IPS-18a (cell line): ENCODE measurements at regions not wholly inside any gene's neighbourhood (a gene's known extent, or its start where the extent isn't known, plus 50 kb on each side); places are given as distances from the start of the nearest gene placed in this dataset.

Source experiments
- H3K27ac ChIP-seq: one replicate; pipeline ENCODE4 v1.5.1; 2013; ENCODE audit warnings: low read length
- H3K27me3 ChIP-seq: one replicate; pipeline ENCODE4 v1.6.1; 2013; ENCODE audit warnings: mild to moderate bottlenecking, low read length; ENCODE audit not compliant: control insufficient read depth, insufficient read depth
- H3K36me3 ChIP-seq: one replicate; pipeline ENCODE4 v1.6.1; 2013; ENCODE audit warnings: low read depth, low read length; ENCODE audit not compliant: control insufficient read depth
- H3K4me1 ChIP-seq: one replicate; pipeline ENCODE4 v1.6.1; 2013; ENCODE audit warnings: low read depth, low read length; ENCODE audit not compliant: control insufficient read depth
- H3K4me3 ChIP-seq: one replicate; pipeline ENCODE4 v1.5.1; 2013; ENCODE audit warnings: low read length
- H3K9ac ChIP-seq: one replicate; pipeline ENCODE4 v1.6.1; 2013; ENCODE audit warnings: mild to moderate bottlenecking, low read length, moderate library complexity
- H3K9me3 ChIP-seq: one replicate; pipeline ENCODE4 v1.6.1; 2013; ENCODE audit warnings: low read depth, low read length; ENCODE audit not compliant: control insufficient read depth

GRCh38 chr4:142929526-142929925, 83.4 kb upstream of the INPP4B start:
- no peaks in the 10 kb centered on the region for H3K27me3 ChIP-seq
- no peaks in the 10 kb centered on the region for H3K36me3 ChIP-seq
- no peak overlapping the region for H3K9ac ChIP-seq
- H3K4me3 ChIP-seq = no peak overlapping the region
- H3K27ac ChIP-seq = no peak overlapping the region
- no peaks in the 10 kb centered on the region for H3K4me1 ChIP-seq
- H3K9me3 ChIP-seq = no peaks in the 10 kb centered on the region

GRCh38 chr4:142933207-142933606, 87.1 kb upstream of the INPP4B start:
- H3K36me3 ChIP-seq = no peaks in the 10 kb centered on the region
- no peak overlapping the region for H3K9ac ChIP-seq
- no peaks in the 10 kb centered on the region for H3K27me3 ChIP-seq
- no peaks in the 10 kb centered on the region for H3K4me1 ChIP-seq
- H3K9me3 ChIP-seq = no peaks in the 10 kb centered on the region
- H3K4me3 ChIP-seq = no peak overlapping the region
- no peak overlapping the region for H3K27ac ChIP-seq

- no peaks in the 10 kb centered on the region for H3K9me3 ChIP-seq
- H3K9ac ChIP-seq = no peak overlapping the region
- H3K4me3 ChIP-seq = no peak overlapping the region
- no peak overlapping the region for H3K27ac ChIP-seq
- H3K36me3 ChIP-seq = no peaks in the 10 kb centered on the region
- H3K27me3 ChIP-seq = no peaks in the 10 kb centered on the region
- no peaks in the 10 kb centered on the region for H3K4me1 ChIP-seq
These were observed 94.6 kb upstream of the INPP4B start for GRCh38 chr4:142940425-142941330.

- Histone ChIP-seq H3K27ac (no peak overlapping the region), H3K4me1 (no peaks in the 10 kb centered on the region), H3K36me3 (no peaks in the 10 kb centered on the region)
These were observed 98.5 kb upstream of the INPP4B start for GRCh38 chr4:142944565-142944964.

GRCh38 chr4:142952821-142953580, 106.9 kb upstream of the INPP4B start:
- Histone ChIP-seq H3K36me3 (no peaks in the 10 kb centered on the region), H3K9me3 (no peaks in the 10 kb centered on the region), H3K9ac (no peak overlapping the region), H3K27me3 (no peaks in the 10 kb centered on the region), H3K27ac (no peak overlapping the region), H3K4me3 (no peak overlapping the region), H3K4me1 (no peaks in the 10 kb centered on the region)

More at GRCh38 chr4:142944565-142944964, 98.5 kb upstream of the INPP4B start:
- no peak overlapping the region for H3K4me3 ChIP-seq
- no peaks in the 10 kb centered on the region for H3K9me3 ChIP-seq
- H3K9ac ChIP-seq = no peak overlapping the region
- no peaks in the 10 kb centered on the region for H3K27me3 ChIP-seq

- H3K27me3 ChIP-seq = no peaks in the 10 kb centered on the region
- no peaks in the 10 kb centered on the region for H3K36me3 ChIP-seq
- H3K4me1 ChIP-seq = no peaks in the 10 kb centered on the region
- H3K9ac ChIP-seq = no peak overlapping the region
- no peak overlapping the region for H3K4me3 ChIP-seq
- H3K27ac ChIP-seq = no peak overlapping the region
- H3K9me3 ChIP-seq = no peaks in the 10 kb centered on the region
These were observed 108.3 kb upstream of the INPP4B start for GRCh38 chr4:142954415-142954814.

GRCh38 chr4:142955501-142955900, 109.4 kb upstream of the INPP4B start:
- no peaks in the 10 kb centered on the region for H3K27me3 ChIP-seq
- H3K9me3 ChIP-seq = no peaks in the 10 kb centered on the region
- H3K4me1 ChIP-seq = no peaks in the 10 kb centered on the region
- H3K27ac ChIP-seq = no peak overlapping the region
- no peaks in the 10 kb centered on the region for H3K36me3 ChIP-seq
- no peak overlapping the region for H3K4me3 ChIP-seq
- H3K9ac ChIP-seq = no peak overlapping the region

- H3K36me3 ChIP-seq = no peaks in the 10 kb centered on the region
- H3K9ac ChIP-seq = no peak overlapping the region
- no peaks in the 10 kb centered on the region for H3K9me3 ChIP-seq
- H3K4me3 ChIP-seq = no peak overlapping the region
- H3K4me1 ChIP-seq = no peaks in the 10 kb centered on the region
- no peak overlapping the region for H3K27ac ChIP-seq
- no peaks in the 10 kb centered on the region for H3K27me3 ChIP-seq
These were observed 113.1 kb upstream of the INPP4B start for GRCh38 chr4:142959173-142959572.

- Histone ChIP-seq H3K27me3 (no peaks in the 10 kb centered on the region), H3K9me3 (no peaks in the 10 kb centered on the region), H3K27ac (no peak overlapping the region), H3K4me3 (no peak overlapping the region), H3K9ac (no peak overlapping the region), H3K4me1 (no peaks in the 10 kb centered on the region), H3K36me3 (no peaks in the 10 kb centered on the region)
These were observed 114.0 kb upstream of the INPP4B start for GRCh38 chr4:142960126-142960525.

- Histone ChIP-seq H3K9ac (no peak overlapping the region), H3K4me3 (no peak overlapping the region), H3K27ac (no peak overlapping the region)
These were observed 115.0 kb upstream of the INPP4B start for GRCh38 chr4:142960867-142961644.

GRCh38 chr4:142961866-142962265, 115.8 kb upstream of the INPP4B start:
- H3K27me3 ChIP-seq = no peaks in the 10 kb centered on the region
- H3K4me3 ChIP-seq = no peak overlapping the region
- no peak overlapping the region for H3K9ac ChIP-seq
- no peaks in the 10 kb centered on the region for H3K4me1 ChIP-seq
- no peaks in the 10 kb centered on the region for H3K9me3 ChIP-seq
- H3K36me3 ChIP-seq = no peaks in the 10 kb centered on the region
- no peak overlapping the region for H3K27ac ChIP-seq

More at GRCh38 chr4:142960867-142961644, 115.0 kb upstream of the INPP4B start:
- Histone ChIP-seq H3K9me3 (no peaks in the 10 kb centered on the region), H3K27me3 (no peaks in the 10 kb centered on the region), H3K4me1 (no peaks in the 10 kb centered on the region), H3K36me3 (no peaks in the 10 kb centered on the region)
